ENCODE measurements at regions not wholly inside any gene's neighbourhood (a gene's known extent, or its start where the extent isn't known, plus 50 kb on each side); places are given as distances from the start of the nearest gene placed in this dataset.

GRCh38 chr13:50276550-50276949 lies 261.3 kb downstream of the KCNRG start:
- H2AFZ ChIP-seq (ENCODE audit: low read length) = no peak overlapping the region
- H3K79me1 ChIP-seq (ENCODE audit: insufficient read depth, low read depth, low read length, poor library complexity, severe bottlenecking) = no peaks in the 10 kb centered on the region
- no peak overlapping the region for H3K27ac ChIP-seq (ENCODE audit: insufficient read length, low read depth, low read length)
- H3K4me1 ChIP-seq (ENCODE audit: insufficient read depth, low read length) = peaks cover 16% of the 10 kb centered on the region; the same call in 1 of the 2 replicates
- no peak overlapping the region for H2BK5ac ChIP-seq (ENCODE audit: insufficient read length, low read length)
- no peak overlapping the region for H3T11ph ChIP-seq (ENCODE audit: low read length)
- Mint-ChIP-seq H3K4me3 (no peak overlapping the region), H3K4me1 (peaks cover 39 to 46% of the 10 kb centered on the region in 2 experiments), H3K9me3 (peaks cover 5 to 10% of the 10 kb centered on the region in 2 experiments), H3K36me3 (ENCODE audit: insufficient read depth in 1 of 3, low read depth in 3 of 3) (peaks cover 9 to 15% (median 11%) of the 10 kb centered on the region in 3 experiments), H3K27me3 (ENCODE audit: low read depth) (no peaks in the 10 kb centered on the region; the same call in 1 of the 2 replicates), H3K27ac (peak overlapping the region in 1 of 3 experiments; percentile 30; a peak in 1 of 7 replicates)
- H2BK120ac ChIP-seq (ENCODE audit: low read depth, low read length, poor library complexity, severe bottlenecking) = no peak overlapping the region
- no CpG with 5 or more reads among the region's 2 CpGs for WGBS (ENCODE audit: extremely low coverage, insufficient read length, low lambda C conversion rate)
- no peak overlapping the region for H3K9ac ChIP-seq (ENCODE audit: extremely low read depth, insufficient read length, low read length)
- H2BK12ac ChIP-seq (ENCODE audit: insufficient read length, low read depth, low read length) = no peak overlapping the region
- no peak overlapping the region for H2AK5ac ChIP-seq (ENCODE audit: insufficient read length, low read length)
- H4K91ac ChIP-seq (ENCODE audit: insufficient read length, low read depth, low read length) = no peak overlapping the region
- no peak overlapping the region for H2BK20ac ChIP-seq (ENCODE audit: low read depth, low read length, poor library complexity, severe bottlenecking)
- no peaks in the 10 kb centered on the region for H3K79me2 ChIP-seq (ENCODE audit: insufficient read depth, low read length)
- H3K14ac ChIP-seq (ENCODE audit: insufficient read depth, low read length) = no peak overlapping the region
- H3K23ac ChIP-seq (ENCODE audit: insufficient read length, low read depth, low read length) = no peak overlapping the region
- no peak overlapping the region for H3K4ac ChIP-seq (ENCODE audit: low read depth, low read length)
- no peaks in the 10 kb centered on the region for H3K23me2 ChIP-seq (ENCODE audit: insufficient read length, low read depth, low read length, poor library complexity, severe bottlenecking)
- H3K4me2 ChIP-seq (ENCODE audit: insufficient read depth, insufficient read length, low read length) = no peak overlapping the region
- H2BK15ac ChIP-seq (ENCODE audit: low read depth, low read length) = no peak overlapping the region
- TF ChIP-seq CTCF (conservative IDR thresholded peaks at IDR 0.05) = no peak
- no peak overlapping the region for H4K8ac ChIP-seq (replicated peaks; ENCODE audit: insufficient read length, low read depth, low read length)
- H4K20me1 ChIP-seq (ENCODE audit: control insufficient read depth, insufficient read depth, insufficient read length) = no peaks in the 10 kb centered on the region
- H3K9me3 ChIP-seq (ENCODE audit: control insufficient read depth, low read depth, low read length) = no peaks in the 10 kb centered on the region
- no peaks in the 10 kb centered on the region for H3K27me3 ChIP-seq (ENCODE audit: insufficient read depth, low read length)
- no peak overlapping the region for H4K5ac ChIP-seq (ENCODE audit: insufficient read length, low read depth, low read length)
- no peak overlapping the region for H3K18ac ChIP-seq (ENCODE audit: insufficient read length, low read depth, low read length)
- no peak overlapping the region for H3K56ac ChIP-seq (ENCODE audit: insufficient read length, low read depth, low read length)
- DNase-seq = no peak

Measured in H9 (cell line).